IMR-90 (cell line): ENCODE measurements at regions not wholly inside any gene's neighbourhood (a gene's known extent, or its start where the extent isn't known, plus 50 kb on each side); places are given as distances from the start of the nearest gene placed in this dataset.

ENCODE experiments used
- BHLHE40 ChIP-seq: fragments of 150-350 bp; IDR thresholded peaks from 2 replicates; pipeline ENCODE4 v1.6.1; 2016; ENCODE audit warnings: mild to moderate bottlenecking, low read depth, low read length
- CEBPB ChIP-seq: IDR thresholded peaks from 2 replicates; pipeline ENCODE4 v1.6.1; 2012; ENCODE audit warnings: low read depth, low read length, improper control_type of control experiment
- ELK1 ChIP-seq: fragments of 150-350 bp; IDR thresholded peaks from 2 replicates; pipeline ENCODE4 v1.6.1; 2016; ENCODE audit warnings: low read depth, mild to moderate bottlenecking, low read length, moderate library complexity, borderline replicate concordance
- MAZ ChIP-seq: IDR thresholded peaks from 2 replicates; pipeline ENCODE4 v1.6.1; 2012; ENCODE audit warnings: low read depth, mild to moderate bottlenecking, low read length, improper control_type of control experiment, moderate library complexity, borderline replicate concordance
- MXI1 ChIP-seq: IDR thresholded peaks from 2 replicates; pipeline ENCODE4 v1.6.1; 2012; ENCODE audit warnings: low read depth, mild to moderate bottlenecking, low read length, moderate library complexity, borderline replicate concordance
- POLR2A ChIP-seq: IDR thresholded peaks from 2 replicates; pipeline ENCODE4 v1.6.1; 2012; ENCODE audit warnings: mild to moderate bottlenecking, low read depth, low read length
- RAD21 ChIP-seq: IDR thresholded peaks from 2 replicates; pipeline ENCODE4 v1.6.1; 2012; ENCODE audit warnings: low read length, improper control_type of control experiment
- RCOR1 ChIP-seq: IDR thresholded peaks from 2 replicates; pipeline ENCODE4 v1.6.1; 2012; ENCODE audit warnings: mild to moderate bottlenecking, low read length, improper control_type of control experiment; ENCODE audit not compliant: insufficient replicate concordance
- RFX5 ChIP-seq: IDR thresholded peaks from 2 replicates; pipeline ENCODE4 v1.8.0; 2012; ENCODE audit warnings: low read depth, mild to moderate bottlenecking, low read length, moderate library complexity
- TF ChIP-seq, protein P1 (sequence below): conservative IDR thresholded peaks from 2 replicates; pipeline ENCODE4 v1.5.1; 2012; ENCODE audit warnings: mild to moderate bottlenecking, low read depth, low read length, improper control_type of control experiment

GRCh38 chr2:780581-780980 is 103.4 kb upstream of the TMEM18 start:
- TF ChIP-seq POLR2A (no peak), RCOR1 (no peak), MAZ (no peak), BHLHE40 (no peak), ELK1 (no peak), MXI1 (no peak), RFX5 (no peak), CEBPB (no peak), RAD21 (no peak)
- TF ChIP-seq, protein P1, sequence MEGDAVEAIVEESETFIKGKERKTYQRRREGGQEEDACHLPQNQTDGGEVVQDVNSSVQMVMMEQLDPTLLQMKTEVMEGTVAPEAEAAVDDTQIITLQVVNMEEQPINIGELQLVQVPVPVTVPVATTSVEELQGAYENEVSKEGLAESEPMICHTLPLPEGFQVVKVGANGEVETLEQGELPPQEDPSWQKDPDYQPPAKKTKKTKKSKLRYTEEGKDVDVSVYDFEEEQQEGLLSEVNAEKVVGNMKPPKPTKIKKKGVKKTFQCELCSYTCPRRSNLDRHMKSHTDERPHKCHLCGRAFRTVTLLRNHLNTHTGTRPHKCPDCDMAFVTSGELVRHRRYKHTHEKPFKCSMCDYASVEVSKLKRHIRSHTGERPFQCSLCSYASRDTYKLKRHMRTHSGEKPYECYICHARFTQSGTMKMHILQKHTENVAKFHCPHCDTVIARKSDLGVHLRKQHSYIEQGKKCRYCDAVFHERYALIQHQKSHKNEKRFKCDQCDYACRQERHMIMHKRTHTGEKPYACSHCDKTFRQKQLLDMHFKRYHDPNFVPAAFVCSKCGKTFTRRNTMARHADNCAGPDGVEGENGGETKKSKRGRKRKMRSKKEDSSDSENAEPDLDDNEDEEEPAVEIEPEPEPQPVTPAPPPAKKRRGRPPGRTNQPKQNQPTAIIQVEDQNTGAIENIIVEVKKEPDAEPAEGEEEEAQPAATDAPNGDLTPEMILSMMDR = no peak
